Epithelial cell of proximal tubule (primary cell): ENCODE measurements at regions not wholly inside any gene's neighbourhood (a gene's known extent, or its start where the extent isn't known, plus 50 kb on each side); places are given as distances from the start of the nearest gene placed in this dataset.

Experiments
- DNase-seq: peaks from one replicate; pipeline ENCODE4 v3.0.0-alpha.2; 2011; ENCODE audit warnings: low read depth
- H3K4me3 ChIP-seq: 2 replicates; pipeline ENCODE4 v1.5.1; 2011; ENCODE audit warnings: low read depth, mild to moderate bottlenecking, low read length
- CTCF ChIP-seq: conservative IDR thresholded peaks from 2 replicates; pipeline ENCODE4 v1.5.1; 2012; ENCODE audit warnings: low read depth, mild to moderate bottlenecking, low read length

GRCh38 chr2:185240796-185241195 is 497.8 kb upstream of the FSIP2 start:
- no peak for TF ChIP-seq CTCF
- DNase-seq, result no peak
- H3K4me3 ChIP-seq, result no peak overlapping the region

- no peak for TF ChIP-seq CTCF
- no peak for DNase-seq
- H3K4me3 ChIP-seq, result no peak overlapping the region
Measured at GRCh38 chr2:185241556-185241955, 497.0 kb upstream of the FSIP2 start.

- no peak for TF ChIP-seq CTCF
Measured at GRCh38 chr2:185242462-185242861, 496.1 kb upstream of the FSIP2 start.

GRCh38 chr2:185245216-185245615 is 493.4 kb upstream of the FSIP2 start:
- TF ChIP-seq CTCF, result no peak
- DNase-seq, result no peak
- H3K4me3 ChIP-seq, result no peak overlapping the region

More at GRCh38 chr2:185242462-185242861, 496.1 kb upstream of the FSIP2 start:
- DNase-seq, result no peak
- H3K4me3 ChIP-seq, result no peak overlapping the region

- no peak for DNase-seq
- no peak for TF ChIP-seq CTCF
- H3K4me3 ChIP-seq, result no peak overlapping the region
Measured at GRCh38 chr2:185245806-185246205, 492.8 kb upstream of the FSIP2 start.

GRCh38 chr2:185246717-185247116 is 491.9 kb upstream of the FSIP2 start:
- H3K4me3 ChIP-seq, result no peak overlapping the region
- no peak for DNase-seq
- TF ChIP-seq CTCF, result no peak

GRCh38 chr2:185255566-185255965 is 483.0 kb upstream of the FSIP2 start:
- no peak overlapping the region for H3K4me3 ChIP-seq
- no peak for TF ChIP-seq CTCF
- peak; percentile 79 for DNase-seq
